ENCODE measurements at regions not wholly inside any gene's neighbourhood (a gene's known extent, or its start where the extent isn't known, plus 50 kb on each side); places are given as distances from the start of the nearest gene placed in this dataset.

GRCh38 chr6:139472351-139473015 is 98.0 kb upstream of the CITED2 start:
- Histone ChIP-seq H3K4me1 (ENCODE audit: control insufficient read depth, low read depth, low read length) (peaks cover 25% of the 10 kb centered on the region), H3K79me2 (ENCODE audit: control insufficient read depth, insufficient read depth, low read length) (no peaks in the 10 kb centered on the region), H3K9ac (ENCODE audit: low read length) (no peak overlapping the region), H2AK5ac (ENCODE audit: low read length) (no peak overlapping the region), H4K8ac (ENCODE audit: low read depth, low read length) (no peak overlapping the region), H3K4me2 (ENCODE audit: low read length) (no peak overlapping the region), H3K4ac (ENCODE audit: low read depth, low read length) (peak overlapping the region; percentile 70), H3K79me1 (ENCODE audit: low read length) (no peaks in the 10 kb centered on the region), H3K27me3 (ENCODE audit: insufficient read depth, low read length, poor library complexity) (no peaks in the 10 kb centered on the region), H2BK15ac (replicated peaks; ENCODE audit: low read depth) (peak overlapping the region; percentile 98), H3K23ac (ENCODE audit: low read length) (no peak overlapping the region), H3K36me3 (ENCODE audit: control insufficient read depth, insufficient read depth, low read length) (no peaks in the 10 kb centered on the region), H2BK5ac (ENCODE audit: low read length) (no peak overlapping the region), H2BK120ac (ENCODE audit: low read depth, low read length) (no peak overlapping the region), H4K5ac (ENCODE audit: low read length) (no peak overlapping the region), H3K56ac (ENCODE audit: low read length) (no peak overlapping the region), H3K18ac (ENCODE audit: low read length) (peak overlapping the region; percentile 11), H3K27ac (ENCODE audit: low read depth, low read length) (no peak overlapping the region), H3K4me3 (ENCODE audit: low read length) (no peak overlapping the region)
- no CpG with 5 or more reads among the region's 12 CpGs for WGBS (ENCODE audit: extremely low coverage, insufficient coverage, low lambda C conversion rate)
- no peak for DNase-seq

GRCh38 chr6:139470997-139471396 is 96.5 kb upstream of the CITED2 start:
- no peak overlapping the region for H3K27ac ChIP-seq (ENCODE audit: low read depth, low read length)
- no peak overlapping the region for H3K18ac ChIP-seq (ENCODE audit: low read length)
- H4K5ac ChIP-seq (ENCODE audit: low read length): no peak overlapping the region
- H3K23ac ChIP-seq (ENCODE audit: low read length): peak overlapping the region; percentile 49
- H2BK5ac ChIP-seq (ENCODE audit: low read length): no peak overlapping the region
- H3K79me1 ChIP-seq (ENCODE audit: low read length): no peaks in the 10 kb centered on the region
- no peak overlapping the region for H3K9ac ChIP-seq (ENCODE audit: low read length)
- H3K36me3 ChIP-seq (ENCODE audit: control insufficient read depth, insufficient read depth, low read length): no peaks in the 10 kb centered on the region
- H4K8ac ChIP-seq (ENCODE audit: low read depth, low read length): no peak overlapping the region
- no peak for DNase-seq
- H2AK5ac ChIP-seq (ENCODE audit: low read length): no peak overlapping the region
- H2BK120ac ChIP-seq (ENCODE audit: low read depth, low read length): no peak overlapping the region
- no CpG with 5 or more reads among the region's 8 CpGs for WGBS (ENCODE audit: extremely low coverage, insufficient coverage, low lambda C conversion rate)
- H3K4me2 ChIP-seq (ENCODE audit: low read length): no peak overlapping the region
- no peak overlapping the region for H3K4me3 ChIP-seq (ENCODE audit: low read length)
- H3K27me3 ChIP-seq (ENCODE audit: insufficient read depth, low read length, poor library complexity): no peaks in the 10 kb centered on the region
- H3K56ac ChIP-seq (ENCODE audit: low read length): no peak overlapping the region
- H3K4me1 ChIP-seq (ENCODE audit: control insufficient read depth, low read depth, low read length): peaks cover 21% of the 10 kb centered on the region
- no peak overlapping the region for H2BK15ac ChIP-seq (replicated peaks; ENCODE audit: low read depth)
- no peaks in the 10 kb centered on the region for H3K79me2 ChIP-seq (ENCODE audit: control insufficient read depth, insufficient read depth, low read length)
- no peak overlapping the region for H3K4ac ChIP-seq (ENCODE audit: low read depth, low read length)

GRCh38 chr6:139468178-139468819 is 93.9 kb upstream of the CITED2 start:
- Histone ChIP-seq H3K9ac (ENCODE audit: low read length) (no peak overlapping the region), H3K4me3 (ENCODE audit: low read length) (no peak overlapping the region), H3K18ac (ENCODE audit: low read length) (no peak overlapping the region), H3K56ac (ENCODE audit: low read length) (no peak overlapping the region), H4K5ac (ENCODE audit: low read length) (peak overlapping the region; percentile 37), H3K4ac (ENCODE audit: low read depth, low read length) (no peak overlapping the region), H2BK15ac (replicated peaks; ENCODE audit: low read depth) (no peak overlapping the region), H3K27ac (ENCODE audit: low read depth, low read length) (no peak overlapping the region), H3K4me1 (ENCODE audit: control insufficient read depth, low read depth, low read length) (peaks cover 8% of the 10 kb centered on the region), H3K4me2 (ENCODE audit: low read length) (no peak overlapping the region), H3K27me3 (ENCODE audit: insufficient read depth, low read length, poor library complexity) (no peaks in the 10 kb centered on the region), H2AK5ac (ENCODE audit: low read length) (peak overlapping the region; percentile 55), H3K79me1 (ENCODE audit: low read length) (no peaks in the 10 kb centered on the region), H3K23ac (ENCODE audit: low read length) (no peak overlapping the region), H3K36me3 (ENCODE audit: control insufficient read depth, insufficient read depth, low read length) (no peaks in the 10 kb centered on the region), H2BK5ac (ENCODE audit: low read length) (no peak overlapping the region), H4K8ac (ENCODE audit: low read depth, low read length) (no peak overlapping the region), H3K79me2 (ENCODE audit: control insufficient read depth, insufficient read depth, low read length) (no peaks in the 10 kb centered on the region), H2BK120ac (ENCODE audit: low read depth, low read length) (no peak overlapping the region)
- no CpG with 5 or more reads among the region's 4 CpGs for WGBS (ENCODE audit: extremely low coverage, insufficient coverage, low lambda C conversion rate)
- DNase-seq: no peak

- H3K4me2 ChIP-seq (ENCODE audit: low read length): no peak overlapping the region
- no peak overlapping the region for H2BK15ac ChIP-seq (replicated peaks; ENCODE audit: low read depth)
- WGBS (ENCODE audit: extremely low coverage, insufficient coverage, low lambda C conversion rate): no CpG with 5 or more reads among the region's 7 CpGs
- no peak overlapping the region for H3K4ac ChIP-seq (ENCODE audit: low read depth, low read length)
- H2AK5ac ChIP-seq (ENCODE audit: low read length): no peak overlapping the region
- no peak overlapping the region for H4K5ac ChIP-seq (ENCODE audit: low read length)
- no peak overlapping the region for H3K56ac ChIP-seq (ENCODE audit: low read length)
- no peak overlapping the region for H3K9ac ChIP-seq (ENCODE audit: low read length)
- H3K18ac ChIP-seq (ENCODE audit: low read length): no peak overlapping the region
- H3K4me1 ChIP-seq (ENCODE audit: control insufficient read depth, low read depth, low read length): no peaks in the 10 kb centered on the region
- DNase-seq: no peak
- H4K8ac ChIP-seq (ENCODE audit: low read depth, low read length): no peak overlapping the region
- no peak overlapping the region for H3K23ac ChIP-seq (ENCODE audit: low read length)
- no peak overlapping the region for H2BK5ac ChIP-seq (ENCODE audit: low read length)
- H2BK120ac ChIP-seq (ENCODE audit: low read depth, low read length): no peak overlapping the region
- H3K36me3 ChIP-seq (ENCODE audit: control insufficient read depth, insufficient read depth, low read length): no peaks in the 10 kb centered on the region
- H3K27ac ChIP-seq (ENCODE audit: low read depth, low read length): no peak overlapping the region
- no peaks in the 10 kb centered on the region for H3K27me3 ChIP-seq (ENCODE audit: insufficient read depth, low read length, poor library complexity)
- no peak overlapping the region for H3K4me3 ChIP-seq (ENCODE audit: low read length)
- no peaks in the 10 kb centered on the region for H3K79me1 ChIP-seq (ENCODE audit: low read length)
- no peaks in the 10 kb centered on the region for H3K79me2 ChIP-seq (ENCODE audit: control insufficient read depth, insufficient read depth, low read length)
Observed at GRCh38 chr6:139457476-139457875, 83.0 kb upstream of the CITED2 start.

GRCh38 chr6:139452148-139452876 is 77.9 kb upstream of the CITED2 start:
- Histone ChIP-seq H3K27ac (ENCODE audit: low read depth, low read length) (no peak overlapping the region), H3K4me1 (ENCODE audit: control insufficient read depth, low read depth, low read length) (peaks cover 3% of the 10 kb centered on the region), H4K8ac (ENCODE audit: low read depth, low read length) (no peak overlapping the region), H3K4me2 (ENCODE audit: low read length) (no peak overlapping the region), H2BK15ac (replicated peaks; ENCODE audit: low read depth) (peak overlapping the region; percentile 85), H3K56ac (ENCODE audit: low read length) (no peak overlapping the region), H3K79me2 (ENCODE audit: control insufficient read depth, insufficient read depth, low read length) (no peaks in the 10 kb centered on the region), H3K4ac (ENCODE audit: low read depth, low read length) (no peak overlapping the region), H3K27me3 (ENCODE audit: insufficient read depth, low read length, poor library complexity) (no peaks in the 10 kb centered on the region), H3K23ac (ENCODE audit: low read length) (no peak overlapping the region), H2BK120ac (ENCODE audit: low read depth, low read length) (no peak overlapping the region), H3K9ac (ENCODE audit: low read length) (no peak overlapping the region), H2AK5ac (ENCODE audit: low read length) (no peak overlapping the region), H3K18ac (ENCODE audit: low read length) (no peak overlapping the region), H3K79me1 (ENCODE audit: low read length) (no peaks in the 10 kb centered on the region), H3K4me3 (ENCODE audit: low read length) (no peak overlapping the region), H2BK5ac (ENCODE audit: low read length) (no peak overlapping the region), H3K36me3 (ENCODE audit: control insufficient read depth, insufficient read depth, low read length) (no peaks in the 10 kb centered on the region), H4K5ac (ENCODE audit: low read length) (no peak overlapping the region)
- DNase-seq: peak; percentile 69
- no CpG with 5 or more reads among the region's 2 CpGs for WGBS (ENCODE audit: extremely low coverage, insufficient coverage, low lambda C conversion rate)

All from mesendoderm (in vitro differentiated cells).